ENCODE measurements at regions not wholly inside any gene's neighbourhood (a gene's known extent, or its start where the extent isn't known, plus 50 kb on each side); places are given as distances from the start of the nearest gene placed in this dataset.

- TF ChIP-seq SUZ12 (IDR thresholded peaks at IDR 0.05; ENCODE audit: extremely low read depth, insufficient read depth, insufficient read length) (no peak), YY1 (IDR thresholded peaks at IDR 0.05; ENCODE audit: insufficient read depth, insufficient read length) (no peak), ZNF274 (IDR thresholded peaks at IDR 0.05; ENCODE audit: low read depth, low read length) (no peak)
Measured at GRCh38 chr2:149709496-149710263, 122.1 kb upstream of the MMADHC start.
